ENCODE measurements at regions not wholly inside any gene's neighbourhood (a gene's known extent, or its start where the extent isn't known, plus 50 kb on each side); places are given as distances from the start of the nearest gene placed in this dataset.

- TF ChIP-seq STAT1 (conservative IDR thresholded peaks at IDR 0.05) (no peak), SUZ12 (IDR thresholded peaks at IDR 0.05; ENCODE audit: unreplicated experiment) (no peak), IRF4 (IDR thresholded peaks at IDR 0.05; ENCODE audit: low read depth, low read length) (no peak), MLLT1 (IDR thresholded peaks at IDR 0.05) (no peak), SP1 (IDR thresholded peaks at IDR 0.05; ENCODE audit: low read depth, low read length) (no peak), ZBTB33 (IDR thresholded peaks at IDR 0.05) (no peak), KAT2A (conservative IDR thresholded peaks at IDR 0.05; ENCODE audit: control insufficient read depth, low read depth, low read length) (no peak), RUNX3 (IDR thresholded peaks at IDR 0.05; ENCODE audit: low read length) (no peak), NRF1 (conservative IDR thresholded peaks at IDR 0.05; ENCODE audit: low read depth, low read length) (no peak)
Measured at GRCh38 chr5:52202256-52202655, 585.5 kb upstream of the ITGA1 start (continued).

- H3K4me1 ChIP-seq (ENCODE audit: control insufficient read depth, insufficient read depth, low read length): no peaks in the 10 kb centered on the region
- intact Hi-C loops (cut with micrococcal nuclease; ENCODE audit: unreplicated experiment): no loop called here
- H3K27me3 ChIP-seq (replicated peaks in 1 of 2; ENCODE audit: control insufficient read depth in 2 of 2, insufficient read depth in 2 of 2, low read length in 1 of 2): no peaks in the 10 kb centered on the region
- H2AFZ ChIP-seq (ENCODE audit: control insufficient read depth, low read depth, low read length): no peak overlapping the region
- in situ Hi-C loops (cut with MboI): no loop called here
- H3K27ac ChIP-seq (ENCODE audit: control insufficient read depth, insufficient read depth): no peak overlapping the region
- ChIA-PET POLR2A (interaction anchor here (0.5 kb wide), 1 partner anchor 319 kb away, joined by 4 read pairs; no protein-coding TSS in a partner anchor), SMC1A (ENCODE audit: uncharacterized antibody, unreplicated experiment) (no interaction called here), RAD21 (ENCODE audit: unreplicated experiment) (no interaction called here), CTCF (no interaction called here)
- H3K9me3 ChIP-seq (replicated peaks; ENCODE audit: control insufficient read depth, insufficient read depth, low read length): no peaks in the 10 kb centered on the region
- H3K36me3 ChIP-seq (ENCODE audit: control insufficient read depth in 2 of 2, insufficient read depth in 2 of 2, low read length in 1 of 2): no peaks in the 10 kb centered on the region
- ATAC-seq (no peak), DNase-seq (ENCODE audit: low read depth, low spot score) (no peak), FAIRE-seq (no peak)
- no peaks in the 10 kb centered on the region for H4K20me1 ChIP-seq (ENCODE audit: control insufficient read depth, insufficient read depth)
- no peak overlapping the region for H3K4me3 ChIP-seq
- no peak overlapping the region for H3K4me2 ChIP-seq (ENCODE audit: control insufficient read depth, insufficient read depth)
- 0% methylated on average over 3 of the region's 3 CpGs for WGBS (ENCODE audit: insufficient coverage, insufficient replicate concordance, low lambda C conversion rate, missing lambda C conversion rate)
- no peaks in the 10 kb centered on the region for H3K79me2 ChIP-seq (ENCODE audit: control insufficient read depth, insufficient read depth, low read length)
- no peak overlapping the region for H3K9ac ChIP-seq (ENCODE audit: control insufficient read depth, insufficient read depth, low read length)
- no TSS peak for BruUV-seq (replicated peaks)
- TF ChIP-seq EP300 (IDR thresholded peaks at IDR 0.05; ENCODE audit: borderline replicate concordance in 1 of 2, control insufficient read depth in 1 of 2, low read depth in 2 of 2, low read length in 2 of 2): no peak
- TF ChIP-seq CHD1 (IDR thresholded peaks at IDR 0.05; ENCODE audit: low read depth, low read length): no peak
- no peak for TF ChIP-seq JUND (IDR thresholded peaks at IDR 0.05; ENCODE audit: low read depth, low read length)
- no peak for TF ChIP-seq IRF5 (IDR thresholded peaks at IDR 0.05; ENCODE audit: borderline replicate concordance)
- TF ChIP-seq ATF3 (IDR thresholded peaks at IDR 0.05; ENCODE audit: borderline replicate concordance, extremely low read depth, low read depth, low read length): no peak
- no peak for TF ChIP-seq RFX5 (IDR thresholded peaks at IDR 0.05; ENCODE audit: low read depth, low read length)
- no peak for TF ChIP-seq TCF3 (IDR thresholded peaks at IDR 0.05; ENCODE audit: borderline replicate concordance, insufficient read depth, low read depth, low read length)
- TF ChIP-seq TARDBP (IDR thresholded peaks at IDR 0.05; ENCODE audit: borderline replicate concordance): no peak
Measured at GRCh38 chr5:52204310-52204709, 583.4 kb upstream of the ITGA1 start.

All from GM12878 (cell line).